ENCODE measurements at regions not wholly inside any gene's neighbourhood (a gene's known extent, or its start where the extent isn't known, plus 50 kb on each side); places are given as distances from the start of the nearest gene placed in this dataset.

DNA sequence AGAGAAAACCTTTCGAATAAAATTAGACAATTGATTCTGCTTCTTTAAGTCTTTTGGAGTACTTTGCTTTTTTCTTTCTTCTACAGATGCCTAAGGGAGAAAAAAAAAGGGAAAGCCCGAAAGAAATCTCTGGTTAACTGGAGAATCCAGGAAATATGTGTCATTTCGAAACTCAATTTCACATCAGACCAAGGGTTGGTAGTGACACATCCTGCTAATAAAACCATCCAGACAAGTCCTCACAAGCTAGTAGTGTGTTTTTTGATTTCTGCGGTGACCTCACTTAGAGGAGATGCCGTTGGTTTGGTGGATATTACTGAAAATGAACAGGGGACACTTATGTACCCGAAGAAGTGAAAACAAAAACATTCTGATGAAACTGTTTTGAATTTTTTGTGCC, 726.5 kb upstream of the ADAMTS5 start:
- H3K36me3 Mint-ChIP-seq (ENCODE audit: insufficient read depth, unreplicated experiment), result no peaks in the 10 kb centered on the region
- no peak for DNase-seq
- intact Hi-C loops (cut with micrococcal nuclease; ENCODE audit: unreplicated experiment), result no loop called here
- no peak overlapping the region for H3K27ac Mint-ChIP-seq (ENCODE audit: unreplicated experiment)
- peaks cover 1% of the 10 kb centered on the region for H3K9me3 Mint-ChIP-seq (ENCODE audit: low read depth, unreplicated experiment)
- H3K4me3 Mint-ChIP-seq (ENCODE audit: low read depth, unreplicated experiment), result no peak overlapping the region
- no TSS peak for BruUV-seq (replicated peaks)
- CTCF ChIA-PET, result no interaction called here
- no peaks in the 10 kb centered on the region for H3K27me3 Mint-ChIP-seq (ENCODE audit: unreplicated experiment)
- TF ChIP-seq, protein P1, sequence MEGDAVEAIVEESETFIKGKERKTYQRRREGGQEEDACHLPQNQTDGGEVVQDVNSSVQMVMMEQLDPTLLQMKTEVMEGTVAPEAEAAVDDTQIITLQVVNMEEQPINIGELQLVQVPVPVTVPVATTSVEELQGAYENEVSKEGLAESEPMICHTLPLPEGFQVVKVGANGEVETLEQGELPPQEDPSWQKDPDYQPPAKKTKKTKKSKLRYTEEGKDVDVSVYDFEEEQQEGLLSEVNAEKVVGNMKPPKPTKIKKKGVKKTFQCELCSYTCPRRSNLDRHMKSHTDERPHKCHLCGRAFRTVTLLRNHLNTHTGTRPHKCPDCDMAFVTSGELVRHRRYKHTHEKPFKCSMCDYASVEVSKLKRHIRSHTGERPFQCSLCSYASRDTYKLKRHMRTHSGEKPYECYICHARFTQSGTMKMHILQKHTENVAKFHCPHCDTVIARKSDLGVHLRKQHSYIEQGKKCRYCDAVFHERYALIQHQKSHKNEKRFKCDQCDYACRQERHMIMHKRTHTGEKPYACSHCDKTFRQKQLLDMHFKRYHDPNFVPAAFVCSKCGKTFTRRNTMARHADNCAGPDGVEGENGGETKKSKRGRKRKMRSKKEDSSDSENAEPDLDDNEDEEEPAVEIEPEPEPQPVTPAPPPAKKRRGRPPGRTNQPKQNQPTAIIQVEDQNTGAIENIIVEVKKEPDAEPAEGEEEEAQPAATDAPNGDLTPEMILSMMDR (IDR thresholded peaks at IDR 0.05; ENCODE audit: unreplicated experiment), result no peak
- no peaks in the 10 kb centered on the region for H3K4me1 Mint-ChIP-seq (ENCODE audit: low read depth, unreplicated experiment)

DNA sequence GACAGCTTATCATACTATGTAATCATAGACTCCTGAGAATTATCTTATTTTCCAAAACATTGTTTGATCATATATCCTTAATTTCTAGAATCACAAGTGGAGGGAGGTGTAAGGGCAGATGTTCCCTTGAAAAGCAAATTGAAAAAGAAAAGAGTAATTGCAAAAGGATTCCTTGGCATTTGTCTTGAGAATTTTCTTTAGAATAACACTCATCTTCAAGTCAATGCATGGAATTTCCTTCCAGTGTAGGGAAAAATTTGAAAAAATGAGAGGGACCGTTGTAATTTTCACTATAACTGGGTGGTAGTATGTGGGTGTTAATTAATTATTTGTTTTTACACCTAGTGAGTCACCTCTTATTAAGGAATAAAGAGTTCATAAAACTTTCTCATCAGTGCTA, 724.6 kb upstream of the ADAMTS5 start:
- no peak overlapping the region for H3K27ac Mint-ChIP-seq (ENCODE audit: unreplicated experiment)
- H3K9me3 Mint-ChIP-seq (ENCODE audit: low read depth, unreplicated experiment), result peaks cover 3% of the 10 kb centered on the region
- H3K4me1 Mint-ChIP-seq (ENCODE audit: low read depth, unreplicated experiment), result no peaks in the 10 kb centered on the region
- CTCF ChIA-PET, result no interaction called here
- intact Hi-C loops (cut with micrococcal nuclease; ENCODE audit: unreplicated experiment), result no loop called here
- TF ChIP-seq, protein P1 (IDR thresholded peaks at IDR 0.05; ENCODE audit: unreplicated experiment), result no peak
- H3K4me3 Mint-ChIP-seq (ENCODE audit: low read depth, unreplicated experiment), result no peak overlapping the region
- BruUV-seq (replicated peaks), result no TSS peak
- H3K27me3 Mint-ChIP-seq (ENCODE audit: unreplicated experiment), result no peaks in the 10 kb centered on the region
- DNase-seq, result no peak
- no peaks in the 10 kb centered on the region for H3K36me3 Mint-ChIP-seq (ENCODE audit: insufficient read depth, unreplicated experiment)

DNA sequence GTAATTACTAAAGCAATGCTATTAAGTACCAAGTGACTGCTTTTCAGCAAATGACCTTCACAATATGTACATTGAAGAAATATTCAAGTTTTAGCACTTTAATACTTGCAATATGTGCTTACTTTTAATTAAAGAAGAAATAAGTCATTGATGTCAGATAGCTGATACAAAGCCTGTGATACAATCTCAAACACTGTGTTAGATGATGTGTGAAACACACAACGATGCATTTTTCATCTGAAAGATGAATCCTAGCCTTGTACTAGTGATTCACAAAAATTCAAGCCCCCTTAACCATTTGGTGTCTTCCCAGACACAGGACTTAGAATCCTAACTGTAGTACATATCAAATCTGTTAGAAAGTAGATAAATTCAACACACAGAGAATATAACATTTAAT, 724.1 kb upstream of the ADAMTS5 start:
- Mint-ChIP-seq H3K27me3 (ENCODE audit: unreplicated experiment) (no peaks in the 10 kb centered on the region), H3K4me1 (ENCODE audit: low read depth, unreplicated experiment) (no peaks in the 10 kb centered on the region), H3K4me3 (ENCODE audit: low read depth, unreplicated experiment) (no peak overlapping the region), H3K36me3 (ENCODE audit: insufficient read depth, unreplicated experiment) (no peaks in the 10 kb centered on the region), H3K9me3 (ENCODE audit: low read depth, unreplicated experiment) (peaks cover 3% of the 10 kb centered on the region), H3K27ac (ENCODE audit: unreplicated experiment) (no peak overlapping the region)
- TF ChIP-seq, protein P1 (IDR thresholded peaks at IDR 0.05; ENCODE audit: unreplicated experiment), result no peak
- DNase-seq, result no peak
- CTCF ChIA-PET, result no interaction called here
- BruUV-seq (replicated peaks), result no TSS peak
- intact Hi-C loops (cut with micrococcal nuclease; ENCODE audit: unreplicated experiment), result no loop called here

DNA sequence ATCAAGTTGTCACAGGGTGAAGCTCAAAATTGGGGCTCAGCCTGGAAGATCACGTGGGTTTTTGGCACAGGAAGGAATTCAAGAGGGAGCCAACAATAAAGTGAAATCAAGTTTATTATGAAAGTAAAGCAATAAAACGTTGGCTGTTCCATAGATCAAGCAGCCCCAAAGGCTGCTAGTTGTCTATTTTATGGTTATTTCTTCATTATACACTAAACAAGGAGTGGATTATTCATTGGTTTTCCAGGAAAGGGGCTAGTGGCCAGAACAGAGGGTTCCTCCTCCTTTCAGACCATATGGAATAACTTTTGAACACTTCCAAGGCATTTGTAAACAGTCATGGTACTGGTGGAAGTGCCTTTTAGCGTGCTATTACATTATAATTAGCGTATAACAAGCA, 723.5 kb upstream of the ADAMTS5 start:
- Mint-ChIP-seq H3K4me3 (ENCODE audit: low read depth, unreplicated experiment) (no peak overlapping the region), H3K27me3 (ENCODE audit: unreplicated experiment) (no peaks in the 10 kb centered on the region), H3K27ac (ENCODE audit: unreplicated experiment) (no peak overlapping the region), H3K9me3 (ENCODE audit: low read depth, unreplicated experiment) (peaks cover 3% of the 10 kb centered on the region), H3K36me3 (ENCODE audit: insufficient read depth, unreplicated experiment) (no peaks in the 10 kb centered on the region), H3K4me1 (ENCODE audit: low read depth, unreplicated experiment) (no peaks in the 10 kb centered on the region)
- no TSS peak for BruUV-seq (replicated peaks)
- CTCF ChIA-PET, result no interaction called here
- intact Hi-C loops (cut with micrococcal nuclease; ENCODE audit: unreplicated experiment), result no loop called here
- TF ChIP-seq, protein P1 (IDR thresholded peaks at IDR 0.05; ENCODE audit: unreplicated experiment), result no peak
- no peak for DNase-seq

DNA sequence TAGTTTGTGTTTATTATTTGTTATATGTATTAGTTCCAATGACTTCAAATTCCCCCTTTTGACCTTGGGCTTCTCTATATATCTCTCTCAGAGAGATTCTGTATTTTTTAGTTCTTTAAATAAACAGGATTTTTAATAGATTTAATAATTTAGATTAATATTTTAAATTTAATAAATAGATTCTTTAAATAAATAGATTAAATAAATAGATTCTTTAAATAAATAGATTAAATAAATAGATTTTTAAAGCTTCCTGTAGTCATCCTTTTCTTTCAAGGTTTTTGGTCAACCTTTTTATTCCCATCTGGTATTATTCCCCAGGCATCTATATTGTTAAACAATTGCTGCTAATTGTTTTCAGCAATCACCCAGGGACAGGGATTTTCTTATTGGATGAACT, 721.9 kb upstream of the ADAMTS5 start:
- H3K4me3 Mint-ChIP-seq (ENCODE audit: low read depth, unreplicated experiment), result no peak overlapping the region
- no TSS peak for BruUV-seq (replicated peaks)
- no peak for DNase-seq
- peaks cover 3% of the 10 kb centered on the region for H3K9me3 Mint-ChIP-seq (ENCODE audit: low read depth, unreplicated experiment)
- H3K4me1 Mint-ChIP-seq (ENCODE audit: low read depth, unreplicated experiment), result no peaks in the 10 kb centered on the region
- TF ChIP-seq, protein P1 (IDR thresholded peaks at IDR 0.05; ENCODE audit: unreplicated experiment), result no peak
- CTCF ChIA-PET, result no interaction called here
- H3K27me3 Mint-ChIP-seq (ENCODE audit: unreplicated experiment), result no peaks in the 10 kb centered on the region
- intact Hi-C loops (cut with micrococcal nuclease; ENCODE audit: unreplicated experiment), result no loop called here
- H3K36me3 Mint-ChIP-seq (ENCODE audit: insufficient read depth, unreplicated experiment), result no peaks in the 10 kb centered on the region
- H3K27ac Mint-ChIP-seq (ENCODE audit: unreplicated experiment), result no peak overlapping the region
